H1 (cell line): ENCODE measurements at regions not wholly inside any gene's neighbourhood (a gene's known extent, or its start where the extent isn't known, plus 50 kb on each side); places are given as distances from the start of the nearest gene placed in this dataset.

Experiments
- SAP30 ChIP-seq: fragments of 300-600 bp; sonication (generic); IDR thresholded peaks from 2 replicates; pipeline ENCODE4 v1.7.1; 2012; ENCODE audit warnings: low read length, moderate library complexity, mild to moderate bottlenecking, inconsistent platforms; ENCODE audit not compliant: insufficient read depth, insufficient replicate concordance

DNA sequence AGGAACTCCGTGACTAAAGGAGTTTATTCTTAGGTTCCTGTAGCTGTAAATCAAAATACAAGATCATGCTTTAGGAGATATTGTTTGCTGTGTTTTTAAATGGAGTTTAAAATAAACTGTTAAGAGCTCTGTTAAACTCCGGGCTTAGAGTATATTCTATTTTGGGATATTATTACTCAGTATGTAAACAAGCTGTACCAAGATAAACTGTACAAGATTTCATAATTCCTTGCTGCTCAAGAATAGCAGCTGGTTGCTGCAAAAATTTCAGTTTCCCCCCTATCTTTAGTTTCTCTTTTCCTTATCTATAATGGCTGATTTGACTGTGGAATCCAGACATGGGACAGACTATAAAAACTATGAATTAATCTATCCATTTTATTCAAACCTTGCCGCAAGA, 215.7 kb downstream of the HTR7 start (continued):
- no peak for TF ChIP-seq SAP30
